ENCODE measurements at regions not wholly inside any gene's neighbourhood (a gene's known extent, or its start where the extent isn't known, plus 50 kb on each side); places are given as distances from the start of the nearest gene placed in this dataset.

- H3K4me3 ChIP-seq, result no peak overlapping the region
- H3K27ac ChIP-seq, result no peak overlapping the region
- DNase-seq (ENCODE audit: low spot score), result no peak
- TF ChIP-seq CTCF (IDR thresholded peaks at IDR 0.05), result no peak
Observed at GRCh38 chr13:33744589-33745369, 73.2 kb upstream of the RFC3 start.

- Histone ChIP-seq H3K4me3 (no peak overlapping the region), H3K27ac (no peak overlapping the region)
- no peak for DNase-seq (ENCODE audit: low spot score)
- no peak for TF ChIP-seq CTCF (IDR thresholded peaks at IDR 0.05)
Observed at GRCh38 chr13:33745370-33746324, 72.3 kb upstream of the RFC3 start.

GRCh38 chr13:33746867-33747266 is 71.1 kb upstream of the RFC3 start:
- TF ChIP-seq CTCF (IDR thresholded peaks at IDR 0.05), result no peak
- DNase-seq (ENCODE audit: low spot score), result no peak
- no peak overlapping the region for H3K4me3 ChIP-seq
- no peak overlapping the region for H3K27ac ChIP-seq

- Histone ChIP-seq H3K27ac (no peak overlapping the region), H3K4me3 (no peak overlapping the region)
- TF ChIP-seq CTCF (IDR thresholded peaks at IDR 0.05), result no peak
- no peak for DNase-seq (ENCODE audit: low spot score)
Observed at GRCh38 chr13:33751151-33751550, 66.8 kb upstream of the RFC3 start.

- H3K27ac ChIP-seq, result no peak overlapping the region
- no peak for TF ChIP-seq CTCF (IDR thresholded peaks at IDR 0.05)
- DNase-seq (ENCODE audit: low spot score), result no peak
- H3K4me3 ChIP-seq, result no peak overlapping the region
Observed at GRCh38 chr13:33752094-33752493, 65.9 kb upstream of the RFC3 start.

GRCh38 chr13:33752597-33752996 is 65.4 kb upstream of the RFC3 start:
- no peak for DNase-seq (ENCODE audit: low spot score)
- TF ChIP-seq CTCF (IDR thresholded peaks at IDR 0.05), result no peak
- Histone ChIP-seq H3K4me3 (no peak overlapping the region), H3K27ac (no peak overlapping the region)

All from coronary artery (tissue), 2 donors.